Smooth muscle cell (in vitro differentiated cells): ENCODE measurements at regions not wholly inside any gene's neighbourhood (a gene's known extent, or its start where the extent isn't known, plus 50 kb on each side); places are given as distances from the start of the nearest gene placed in this dataset.
"Not testable (repeated sequence)": the region's sequence is repeated elsewhere in the genome, so short reads cannot be mapped to it uniquely, and the experiment has no call there.

Experiments used
- DNase-seq: peaks from one replicate; lab custom pipeline; 2025; ENCODE audit not compliant: unreplicated experiment; lab: John Stamatoyannopoulos, UW
- H2AFZ ChIP-seq: fragments of 200-600 bp; sonication (generic); 2 replicates; pipeline ENCODE4 v1.6.0; 2016; ENCODE audit warnings: antibody characterized with exemption, low read depth, mild to moderate bottlenecking
- H3F3A ChIP-seq: fragments of 200-600 bp; sonication (generic); 2 replicates; pipeline ENCODE4 v1.6.0; 2017; ENCODE audit warnings: antibody characterized with exemption, low read depth
- H3K27ac ChIP-seq: fragments of 200-600 bp; sonication (generic); 2 replicates; pipeline ENCODE4 v1.5.1; 2016; ENCODE audit warnings: low read depth, mild to moderate bottlenecking
- H3K27me3 ChIP-seq: fragments of 200-600 bp; sonication (generic); 2 replicates; pipeline ENCODE4 v1.6.1; 2016; ENCODE audit warnings: low read depth, mild to moderate bottlenecking
- H3K36me3 ChIP-seq: fragments of 200-600 bp; sonication (generic); 2 replicates; pipeline ENCODE4 v1.5.1; 2016; ENCODE audit warnings: low read depth
- H3K4me1 ChIP-seq: fragments of 200-600 bp; sonication (generic); 2 replicates; pipeline ENCODE4 v1.5.1; 2016; ENCODE audit warnings: low read depth
- H3K4me2 ChIP-seq: fragments of 200-600 bp; sonication (generic); 2 replicates; pipeline ENCODE4 v1.6.0; 2016; ENCODE audit warnings: mild to moderate bottlenecking
- H3K4me3 ChIP-seq: fragments of 200-600 bp; sonication (generic); 2 replicates; pipeline ENCODE4 v1.5.1; 2016; ENCODE audit warnings: mild to moderate bottlenecking
- H3K79me2 ChIP-seq: fragments of 200-600 bp; sonication (generic); 2 replicates; pipeline ENCODE4 v1.6.0; 2016; ENCODE audit warnings: low read depth, mild to moderate bottlenecking
- H3K9ac ChIP-seq: fragments of 200-600 bp; sonication (generic); 2 replicates; pipeline ENCODE4 v1.6.0; 2016; ENCODE audit warnings: low read depth
- H3K9me3 ChIP-seq: fragments of 200-600 bp; sonication (generic); replicated peaks from 2 replicates; pipeline ENCODE4 v1.5.1; 2016; ENCODE audit warnings: low read depth
- H4K20me1 ChIP-seq: fragments of 200-600 bp; sonication (generic); 2 replicates; pipeline ENCODE4 v1.6.0; 2016; ENCODE audit warnings: low read depth
- whole genome bisulfite sequencing: methylation state at CpG from one replicate; pipeline ENCODE4 v1.1.7; 2016; ENCODE audit warnings: low lambda C conversion rate; 5-methylcytosine and 5-hydroxymethylcytosine counted together
- TF ChIP-seq, protein P1 (sequence below): fragments of 200-600 bp; sonication (generic); IDR thresholded peaks from 2 replicates; pipeline ENCODE4 v1.5.1; 2017; ENCODE audit warnings: borderline replicate concordance, mild to moderate bottlenecking, antibody characterized with exemption; ENCODE audit not compliant: insufficient read depth, poor library complexity, severe bottlenecking

DNA sequence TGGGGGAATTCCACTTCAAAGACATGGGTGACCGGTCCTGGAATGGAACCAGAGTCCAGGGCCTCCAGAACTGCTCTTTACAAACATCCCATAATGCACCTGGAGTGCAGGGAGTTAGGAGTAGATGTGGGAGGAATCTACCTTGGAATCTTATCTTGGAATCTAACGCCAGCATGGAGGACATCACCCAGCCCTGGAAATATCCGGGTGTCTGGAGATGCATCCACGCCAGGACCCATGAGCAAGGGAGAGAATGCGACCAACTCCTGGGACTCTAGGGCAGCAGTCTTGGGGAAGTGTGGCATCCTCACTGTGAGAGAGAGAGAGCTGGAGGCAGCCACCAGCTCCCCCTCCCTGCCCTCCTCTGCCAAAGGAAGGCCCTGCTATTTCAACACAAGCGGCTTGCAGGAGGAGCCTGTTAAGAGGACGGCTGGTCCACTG is 211.8 kb downstream of the UQCRFS1 start:
- Histone ChIP-seq H3K4me2 (no peak overlapping the region), H3K36me3 (no peaks in the 10 kb centered on the region), H2AFZ (no peak overlapping the region), H3K4me3 (no peak overlapping the region), H3K4me1 (peaks cover 12% of the 10 kb centered on the region), H3K27ac (no peak overlapping the region), H4K20me1 (no peaks in the 10 kb centered on the region), H3F3A (no peaks in the 10 kb centered on the region), H3K27me3 (no peaks in the 10 kb centered on the region), H3K9ac (no peak overlapping the region), H3K79me2 (no peaks in the 10 kb centered on the region), H3K9me3 (no peaks in the 10 kb centered on the region)
- WGBS: 78% methylated on average over 7 of the region's 7 CpGs
- TF ChIP-seq, protein P1, sequence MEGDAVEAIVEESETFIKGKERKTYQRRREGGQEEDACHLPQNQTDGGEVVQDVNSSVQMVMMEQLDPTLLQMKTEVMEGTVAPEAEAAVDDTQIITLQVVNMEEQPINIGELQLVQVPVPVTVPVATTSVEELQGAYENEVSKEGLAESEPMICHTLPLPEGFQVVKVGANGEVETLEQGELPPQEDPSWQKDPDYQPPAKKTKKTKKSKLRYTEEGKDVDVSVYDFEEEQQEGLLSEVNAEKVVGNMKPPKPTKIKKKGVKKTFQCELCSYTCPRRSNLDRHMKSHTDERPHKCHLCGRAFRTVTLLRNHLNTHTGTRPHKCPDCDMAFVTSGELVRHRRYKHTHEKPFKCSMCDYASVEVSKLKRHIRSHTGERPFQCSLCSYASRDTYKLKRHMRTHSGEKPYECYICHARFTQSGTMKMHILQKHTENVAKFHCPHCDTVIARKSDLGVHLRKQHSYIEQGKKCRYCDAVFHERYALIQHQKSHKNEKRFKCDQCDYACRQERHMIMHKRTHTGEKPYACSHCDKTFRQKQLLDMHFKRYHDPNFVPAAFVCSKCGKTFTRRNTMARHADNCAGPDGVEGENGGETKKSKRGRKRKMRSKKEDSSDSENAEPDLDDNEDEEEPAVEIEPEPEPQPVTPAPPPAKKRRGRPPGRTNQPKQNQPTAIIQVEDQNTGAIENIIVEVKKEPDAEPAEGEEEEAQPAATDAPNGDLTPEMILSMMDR: no peak
- DNase-seq: no peak

DNA sequence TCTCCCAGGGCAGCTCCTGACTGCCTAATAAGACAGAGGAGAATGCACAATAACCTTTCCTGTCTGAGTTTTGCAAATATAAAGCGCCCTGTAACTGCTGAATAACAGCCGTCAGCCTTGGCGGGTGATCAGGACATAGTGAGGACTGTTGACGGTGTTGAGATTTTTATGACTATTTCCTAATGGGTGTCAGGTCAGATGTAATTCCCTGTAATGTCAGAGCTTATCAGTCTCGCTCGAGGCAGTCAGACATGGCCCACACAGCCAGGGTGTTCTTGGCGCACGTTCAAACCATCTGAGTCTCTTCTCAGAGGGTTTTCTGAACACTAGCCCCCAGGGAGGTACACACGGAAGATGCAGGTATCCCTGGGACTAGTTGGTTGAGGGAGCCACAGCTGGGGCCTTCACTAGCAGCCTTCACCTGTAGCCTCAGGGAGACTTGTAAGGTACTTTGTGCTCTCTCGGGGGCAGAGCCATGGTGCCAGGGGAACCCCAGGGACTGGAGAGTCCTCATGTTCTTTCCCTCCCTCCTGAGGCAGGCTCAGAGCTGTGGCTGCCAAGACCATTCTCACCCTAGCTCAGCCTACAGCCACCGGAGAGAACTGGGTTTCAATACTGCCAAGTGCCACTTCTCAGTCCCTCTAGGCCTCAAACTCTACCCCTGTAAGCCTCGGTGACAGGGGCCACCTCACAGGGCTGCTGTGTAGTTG is 213.1 kb downstream of the UQCRFS1 start:
- H4K20me1 ChIP-seq: no peaks in the 10 kb centered on the region
- TF ChIP-seq, protein P1: no peak
- no peaks in the 10 kb centered on the region for H3F3A ChIP-seq
- peaks cover 12% of the 10 kb centered on the region for H3K4me1 ChIP-seq
- no peak overlapping the region for H3K27ac ChIP-seq
- H3K9ac ChIP-seq: no peak overlapping the region
- no peaks in the 10 kb centered on the region for H3K36me3 ChIP-seq
- DNase-seq: no peak
- H3K4me2 ChIP-seq: no peak overlapping the region
- H3K9me3 ChIP-seq: no peaks in the 10 kb centered on the region
- no peak overlapping the region for H3K4me3 ChIP-seq
- H3K27me3 ChIP-seq: no peaks in the 10 kb centered on the region
- 81% methylated on average over 12 of the region's 12 CpGs for WGBS
- H2AFZ ChIP-seq: no peak overlapping the region
- H3K79me2 ChIP-seq: no peaks in the 10 kb centered on the region

GRCh38 chr19:28998974-28999373 is 214.0 kb downstream of the UQCRFS1 start:
- DNase-seq: no peak
- Histone ChIP-seq H2AFZ (no peak overlapping the region), H3K79me2 (no peaks in the 10 kb centered on the region), H4K20me1 (no peaks in the 10 kb centered on the region), H3K4me3 (no peak overlapping the region), H3K36me3 (no peaks in the 10 kb centered on the region), H3K4me1 (peaks cover 7% of the 10 kb centered on the region), H3K4me2 (no peak overlapping the region), H3F3A (no peaks in the 10 kb centered on the region), H3K27ac (no peak overlapping the region), H3K27me3 (no peaks in the 10 kb centered on the region), H3K9me3 (no peaks in the 10 kb centered on the region), H3K9ac (no peak overlapping the region)
- TF ChIP-seq, protein P1: no peak
- 83% methylated on average over 6 of the region's 6 CpGs for WGBS

DNA sequence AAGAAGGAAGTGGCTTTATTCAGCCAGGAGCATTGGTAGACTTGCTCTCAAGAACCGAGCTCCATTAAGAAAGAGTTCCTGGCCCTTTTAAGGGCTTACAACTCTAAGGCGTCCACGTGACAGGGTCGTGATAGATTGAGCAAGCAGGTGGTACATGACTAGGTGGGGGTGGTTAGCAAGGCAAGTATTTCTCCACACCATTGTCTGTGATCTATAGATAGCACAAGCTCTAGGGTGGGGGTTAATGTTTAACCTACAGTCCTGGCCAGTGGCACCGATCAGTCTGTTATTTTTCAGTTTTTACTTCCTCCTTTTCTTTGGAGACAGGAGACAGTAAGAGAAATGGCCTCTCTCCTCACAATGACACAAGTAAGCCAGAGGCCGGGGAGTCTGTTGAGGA is 215.1 kb downstream of the UQCRFS1 start:
- not testable (repeated sequence) for H3K9me3 ChIP-seq, H4K20me1 ChIP-seq, H3K9ac ChIP-seq, H3K4me2 ChIP-seq, H2AFZ ChIP-seq, H3K27ac ChIP-seq, H3F3A ChIP-seq, DNase-seq, H3K36me3 ChIP-seq, H3K4me1 ChIP-seq, H3K4me3 ChIP-seq, H3K27me3 ChIP-seq, H3K79me2 ChIP-seq
- WGBS: 95% methylated on average over 6 of the region's 6 CpGs
